ENCODE measurements at regions not wholly inside any gene's neighbourhood (a gene's known extent, or its start where the extent isn't known, plus 50 kb on each side); places are given as distances from the start of the nearest gene placed in this dataset.

DNA sequence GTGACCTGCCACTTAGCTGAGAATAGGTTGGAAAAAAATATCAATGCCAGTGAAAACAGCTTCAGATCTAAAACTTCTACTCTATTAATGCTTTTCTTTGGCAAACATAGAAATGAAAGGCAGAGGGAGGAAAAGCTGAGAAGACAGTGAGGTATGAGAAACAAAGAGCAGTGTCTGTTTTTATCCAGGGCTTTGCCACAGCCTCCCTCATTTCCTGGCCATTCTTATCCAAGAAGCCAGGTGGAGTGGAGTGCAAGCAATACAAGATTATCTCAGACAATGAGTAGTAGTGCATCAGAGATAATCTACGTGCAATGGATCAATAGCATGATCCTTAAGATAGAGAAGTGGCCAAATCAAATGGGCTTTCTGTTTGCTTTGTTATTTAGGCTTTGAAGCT, 808.7 kb upstream of the PIK3C3 start:
- TF ChIP-seq CREB1 (CRISPR knock-in tag; IDR thresholded peaks at IDR 0.05; ENCODE audit: low read depth) (no peak), EZH2phosphoT487 (IDR thresholded peaks at IDR 0.05; ENCODE audit: unreplicated experiment) (no peak), EZH2 (IDR thresholded peaks at IDR 0.05; ENCODE audit: low read depth, unreplicated experiment) (no peak)
- TF ChIP-seq, protein P1, sequence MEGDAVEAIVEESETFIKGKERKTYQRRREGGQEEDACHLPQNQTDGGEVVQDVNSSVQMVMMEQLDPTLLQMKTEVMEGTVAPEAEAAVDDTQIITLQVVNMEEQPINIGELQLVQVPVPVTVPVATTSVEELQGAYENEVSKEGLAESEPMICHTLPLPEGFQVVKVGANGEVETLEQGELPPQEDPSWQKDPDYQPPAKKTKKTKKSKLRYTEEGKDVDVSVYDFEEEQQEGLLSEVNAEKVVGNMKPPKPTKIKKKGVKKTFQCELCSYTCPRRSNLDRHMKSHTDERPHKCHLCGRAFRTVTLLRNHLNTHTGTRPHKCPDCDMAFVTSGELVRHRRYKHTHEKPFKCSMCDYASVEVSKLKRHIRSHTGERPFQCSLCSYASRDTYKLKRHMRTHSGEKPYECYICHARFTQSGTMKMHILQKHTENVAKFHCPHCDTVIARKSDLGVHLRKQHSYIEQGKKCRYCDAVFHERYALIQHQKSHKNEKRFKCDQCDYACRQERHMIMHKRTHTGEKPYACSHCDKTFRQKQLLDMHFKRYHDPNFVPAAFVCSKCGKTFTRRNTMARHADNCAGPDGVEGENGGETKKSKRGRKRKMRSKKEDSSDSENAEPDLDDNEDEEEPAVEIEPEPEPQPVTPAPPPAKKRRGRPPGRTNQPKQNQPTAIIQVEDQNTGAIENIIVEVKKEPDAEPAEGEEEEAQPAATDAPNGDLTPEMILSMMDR (conservative IDR thresholded peaks at IDR 0.05; ENCODE audit: low read depth in 2 of 2) = no peak
- TF ChIP-seq, protein P2, sequence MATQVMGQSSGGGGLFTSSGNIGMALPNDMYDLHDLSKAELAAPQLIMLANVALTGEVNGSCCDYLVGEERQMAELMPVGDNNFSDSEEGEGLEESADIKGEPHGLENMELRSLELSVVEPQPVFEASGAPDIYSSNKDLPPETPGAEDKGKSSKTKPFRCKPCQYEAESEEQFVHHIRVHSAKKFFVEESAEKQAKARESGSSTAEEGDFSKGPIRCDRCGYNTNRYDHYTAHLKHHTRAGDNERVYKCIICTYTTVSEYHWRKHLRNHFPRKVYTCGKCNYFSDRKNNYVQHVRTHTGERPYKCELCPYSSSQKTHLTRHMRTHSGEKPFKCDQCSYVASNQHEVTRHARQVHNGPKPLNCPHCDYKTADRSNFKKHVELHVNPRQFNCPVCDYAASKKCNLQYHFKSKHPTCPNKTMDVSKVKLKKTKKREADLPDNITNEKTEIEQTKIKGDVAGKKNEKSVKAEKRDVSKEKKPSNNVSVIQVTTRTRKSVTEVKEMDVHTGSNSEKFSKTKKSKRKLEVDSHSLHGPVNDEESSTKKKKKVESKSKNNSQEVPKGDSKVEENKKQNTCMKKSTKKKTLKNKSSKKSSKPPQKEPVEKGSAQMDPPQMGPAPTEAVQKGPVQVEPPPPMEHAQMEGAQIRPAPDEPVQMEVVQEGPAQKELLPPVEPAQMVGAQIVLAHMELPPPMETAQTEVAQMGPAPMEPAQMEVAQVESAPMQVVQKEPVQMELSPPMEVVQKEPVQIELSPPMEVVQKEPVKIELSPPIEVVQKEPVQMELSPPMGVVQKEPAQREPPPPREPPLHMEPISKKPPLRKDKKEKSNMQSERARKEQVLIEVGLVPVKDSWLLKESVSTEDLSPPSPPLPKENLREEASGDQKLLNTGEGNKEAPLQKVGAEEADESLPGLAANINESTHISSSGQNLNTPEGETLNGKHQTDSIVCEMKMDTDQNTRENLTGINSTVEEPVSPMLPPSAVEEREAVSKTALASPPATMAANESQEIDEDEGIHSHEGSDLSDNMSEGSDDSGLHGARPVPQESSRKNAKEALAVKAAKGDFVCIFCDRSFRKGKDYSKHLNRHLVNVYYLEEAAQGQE (IDR thresholded peaks at IDR 0.05; ENCODE audit: unreplicated experiment) = no peak

Measured in GM23338 (cell line).